ENCODE measurements at regions not wholly inside any gene's neighbourhood (a gene's known extent, or its start where the extent isn't known, plus 50 kb on each side); places are given as distances from the start of the nearest gene placed in this dataset.
"Not testable (repeated sequence)": the region's sequence is repeated elsewhere in the genome, so short reads cannot be mapped to it uniquely, and the experiment has no call there.

DNA sequence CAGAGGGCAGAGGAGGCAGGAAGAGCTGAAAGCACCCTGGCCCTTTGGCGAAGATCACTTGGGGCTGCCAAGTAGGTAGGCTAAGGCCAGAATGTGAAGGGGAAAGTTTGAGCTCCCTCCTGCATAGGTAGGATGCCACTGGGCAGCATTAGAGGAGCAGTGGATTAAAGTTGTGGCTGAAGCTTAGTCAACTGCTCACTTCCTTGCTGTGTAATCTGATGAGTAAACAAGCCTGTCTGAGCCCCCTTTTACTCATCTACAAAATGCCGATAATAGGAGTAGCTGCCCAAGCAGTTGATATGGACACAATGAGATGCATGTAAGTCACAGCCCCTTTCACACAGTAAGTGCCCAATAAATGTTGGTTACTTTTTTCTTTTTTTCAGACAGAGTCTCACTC is 216.4 kb downstream of the MN1 start:
- DNase-seq: no peak

DNA sequence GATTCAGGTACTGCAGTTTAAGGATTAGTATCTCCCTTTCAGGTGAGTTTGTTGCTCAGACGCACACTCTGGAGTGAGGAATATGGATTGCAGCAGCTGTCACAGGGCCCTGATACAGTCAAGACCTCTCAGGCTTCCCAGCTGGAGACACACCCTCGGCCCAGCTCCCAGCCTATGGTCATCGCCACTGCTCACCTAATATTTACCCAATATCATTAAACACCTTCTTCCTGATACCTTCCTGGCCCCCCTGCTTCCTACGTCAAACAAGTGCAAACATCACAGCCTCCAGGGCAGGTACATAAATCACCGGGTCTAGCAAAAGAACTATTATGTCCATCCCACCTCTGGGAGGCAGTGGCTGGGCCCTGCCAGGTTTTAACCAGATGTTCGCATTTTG is 213.3 kb downstream of the MN1 start:
- no peak for DNase-seq

DNA sequence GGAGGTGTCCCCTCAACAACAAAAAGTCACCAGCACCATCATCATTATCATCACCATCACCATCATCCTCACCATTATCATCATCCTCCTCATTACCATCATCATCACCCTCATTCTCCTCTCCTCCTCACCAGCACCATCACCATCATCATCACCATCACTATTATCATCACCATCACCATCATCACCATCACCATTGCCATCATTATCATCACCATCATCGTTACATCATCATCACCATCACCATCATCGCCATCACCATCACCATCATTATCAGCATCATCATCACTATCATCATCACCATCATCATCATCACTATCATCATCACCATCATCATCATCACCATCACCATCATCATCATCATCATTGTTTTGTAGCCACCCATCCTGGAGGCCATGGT is 212.6 kb downstream of the MN1 start:
- DNase-seq: no peak

DNA sequence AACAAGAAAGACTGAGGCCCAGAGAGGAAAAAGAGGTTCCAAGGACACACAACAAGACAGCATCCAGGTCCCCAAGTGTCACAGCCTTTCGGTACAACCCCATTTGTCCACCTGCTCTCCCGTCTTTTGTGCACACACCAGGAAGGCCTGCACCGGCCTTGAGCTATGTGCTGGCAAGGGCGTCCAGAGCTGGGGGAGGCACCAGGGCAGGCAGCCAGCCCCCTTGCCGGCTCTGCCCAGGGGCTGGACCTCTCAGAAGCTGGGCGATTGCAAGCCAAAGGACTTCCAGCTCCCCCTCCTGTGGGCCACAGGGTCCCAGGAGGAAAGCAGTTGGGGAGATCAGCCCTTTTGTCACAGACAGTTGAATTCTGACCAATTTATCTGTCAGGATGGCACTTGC is 210.5 kb downstream of the MN1 start:
- no peak for DNase-seq

DNA sequence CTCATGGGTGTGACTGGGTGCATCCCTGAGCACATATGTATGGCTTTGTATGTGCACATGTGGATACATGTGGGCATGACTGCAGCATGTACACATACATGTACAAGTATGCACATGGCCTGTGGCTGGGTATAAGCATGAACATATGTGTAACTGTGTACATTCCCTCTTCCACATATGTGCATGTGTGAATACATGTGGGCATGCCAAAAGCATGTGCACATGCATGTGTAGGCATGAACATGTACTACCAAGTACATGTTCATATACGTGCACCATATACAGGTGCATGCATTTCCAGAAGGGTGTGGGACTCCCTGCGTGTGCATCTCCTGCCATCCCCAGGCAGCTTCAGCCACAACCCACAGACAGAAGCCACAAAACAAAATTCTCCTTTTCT is 208.2 kb downstream of the MN1 start:
- no peak for DNase-seq

DNA sequence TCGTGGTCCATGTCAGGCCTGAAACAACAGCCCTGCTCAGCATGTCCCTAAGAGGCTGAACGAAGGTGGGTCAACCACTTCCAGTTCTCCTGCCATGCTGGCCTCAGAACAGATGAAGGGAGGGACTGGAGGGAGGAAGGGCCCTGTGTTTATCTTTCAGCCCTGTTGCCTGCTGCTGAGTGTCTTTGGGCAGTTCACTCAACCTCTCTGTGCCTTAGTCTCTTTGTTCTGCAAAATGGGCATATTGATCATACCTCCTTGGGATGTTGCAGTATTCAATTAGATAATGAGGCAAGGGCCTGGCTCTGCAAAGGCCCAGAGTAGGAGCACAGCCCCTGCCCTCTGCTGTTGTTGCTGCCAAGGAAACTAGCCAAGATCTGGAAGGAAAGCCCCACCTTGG is 207.5 kb downstream of the MN1 start:
- DNase-seq: no peak

DNA sequence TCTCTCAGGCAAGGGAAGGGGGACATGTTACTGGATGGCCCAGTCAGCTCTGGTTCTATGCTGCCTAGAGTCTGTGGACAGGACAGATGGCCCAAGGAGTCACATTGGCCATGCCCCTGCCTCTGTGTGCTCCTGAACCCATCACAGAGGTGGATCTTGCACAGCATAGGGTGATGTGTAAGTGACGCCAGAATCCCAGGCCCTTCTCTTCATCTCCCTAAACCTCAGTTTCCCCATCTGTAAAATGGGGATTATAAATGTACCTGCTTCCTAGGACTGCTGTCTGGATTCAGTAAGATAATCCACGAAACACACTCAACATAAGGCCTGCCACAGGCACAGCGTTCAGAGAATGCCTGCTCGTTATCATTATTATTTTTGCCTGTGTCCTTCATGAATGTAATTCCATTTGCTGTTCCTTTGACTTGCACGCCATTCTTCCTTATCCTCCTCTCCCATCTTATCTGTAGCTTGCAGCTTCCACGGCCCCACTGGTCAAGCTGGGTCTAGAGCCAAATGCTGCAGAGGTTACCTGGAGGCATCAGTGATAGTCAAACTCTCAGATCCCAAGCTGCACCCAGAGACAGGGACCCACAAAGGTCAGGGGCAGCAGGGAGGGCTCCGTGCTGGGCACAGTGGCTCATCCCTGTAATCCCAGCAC is 207.0 kb downstream of the MN1 start:
- DNase-seq: no peak

DNA sequence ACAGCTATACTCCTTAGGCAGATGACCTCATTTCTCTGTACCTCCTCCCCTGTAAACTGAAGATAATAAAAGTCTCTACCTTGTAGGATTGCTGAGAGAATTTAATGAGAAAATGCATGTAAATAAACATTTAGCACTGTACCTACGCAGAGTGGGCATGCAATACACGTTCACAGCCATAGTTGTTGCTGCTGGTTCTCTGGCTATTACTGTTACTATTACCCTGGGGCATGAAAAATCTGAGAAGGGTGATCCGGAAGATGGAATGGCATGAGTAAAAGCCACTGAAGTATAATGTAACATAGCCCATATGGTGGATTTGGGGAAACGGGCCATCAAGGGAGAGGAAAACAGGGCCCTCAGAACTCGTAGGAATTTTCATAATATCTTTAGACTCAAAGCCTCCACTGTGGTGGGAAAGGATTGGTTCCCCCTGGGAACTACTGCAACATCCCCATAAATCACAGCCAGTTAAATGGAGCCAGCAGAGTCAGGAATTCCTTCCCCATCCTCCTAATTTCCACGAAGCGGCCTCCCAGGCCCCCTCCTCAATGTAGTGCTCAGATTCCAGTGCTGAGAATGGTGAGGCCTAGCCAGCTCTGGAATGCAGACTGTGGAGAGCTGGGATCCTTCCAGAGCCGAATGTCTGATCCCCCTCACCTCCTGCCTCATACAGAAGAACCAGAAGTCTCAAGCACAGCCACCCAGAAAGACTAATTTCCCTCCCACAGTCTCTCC is 205.3 kb downstream of the MN1 start:
- no peak for DNase-seq

DNA sequence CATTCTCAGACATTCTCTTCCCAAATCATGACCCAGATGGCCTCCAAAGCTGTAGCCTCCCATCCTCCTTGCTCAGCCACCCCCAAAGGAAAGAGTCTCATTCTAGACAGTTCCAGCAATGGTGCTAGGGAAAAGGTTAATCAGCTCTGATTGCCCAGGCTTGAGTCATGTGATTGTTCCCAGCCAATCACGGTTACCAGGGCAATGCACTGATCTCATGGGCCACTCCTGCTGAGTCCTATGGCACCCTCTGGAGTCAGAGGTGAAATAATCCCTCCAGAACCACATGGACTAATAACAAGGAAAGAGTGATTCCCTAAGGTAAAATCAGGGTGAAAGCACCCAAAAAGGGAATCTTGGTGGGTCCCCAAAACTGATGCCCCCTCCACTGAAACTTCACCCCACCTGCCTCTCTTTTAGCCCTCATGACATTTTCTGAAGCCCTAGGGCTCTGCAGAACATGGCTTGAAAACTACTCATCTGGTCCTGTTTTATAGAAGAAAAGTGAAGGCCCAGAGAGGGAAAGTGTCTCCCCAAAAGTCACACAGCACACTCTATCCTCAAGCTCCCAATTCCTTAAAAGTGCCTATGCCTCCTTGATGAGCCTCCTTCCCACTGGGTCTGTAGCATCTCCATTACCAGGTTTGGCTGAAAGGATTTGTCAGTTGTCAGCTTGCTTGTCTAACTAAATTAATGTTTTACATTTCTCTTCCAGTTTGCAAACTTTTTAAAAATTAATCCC is 203.7 kb downstream of the MN1 start:
- DNase-seq: no peak

DNA sequence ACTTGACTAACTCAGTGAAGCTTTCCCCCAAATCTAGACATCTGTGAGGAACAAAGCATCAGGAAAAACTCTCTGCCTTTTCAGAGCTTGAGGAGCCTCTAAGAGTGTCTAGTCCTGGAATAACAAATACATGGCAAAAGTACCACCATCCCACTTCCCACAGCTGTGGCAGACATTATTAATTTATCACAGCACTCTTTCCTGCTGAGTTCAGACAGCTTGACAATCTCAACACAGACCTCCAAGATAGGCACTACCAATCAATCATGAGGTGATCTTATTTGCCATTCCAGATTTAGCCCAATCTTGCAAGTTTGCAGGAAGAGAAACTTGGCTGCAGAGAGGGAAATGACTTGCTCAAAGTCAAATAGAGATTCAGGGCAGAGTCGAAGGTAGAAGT is 202.8 kb downstream of the MN1 start:
- no peak for DNase-seq

DNA sequence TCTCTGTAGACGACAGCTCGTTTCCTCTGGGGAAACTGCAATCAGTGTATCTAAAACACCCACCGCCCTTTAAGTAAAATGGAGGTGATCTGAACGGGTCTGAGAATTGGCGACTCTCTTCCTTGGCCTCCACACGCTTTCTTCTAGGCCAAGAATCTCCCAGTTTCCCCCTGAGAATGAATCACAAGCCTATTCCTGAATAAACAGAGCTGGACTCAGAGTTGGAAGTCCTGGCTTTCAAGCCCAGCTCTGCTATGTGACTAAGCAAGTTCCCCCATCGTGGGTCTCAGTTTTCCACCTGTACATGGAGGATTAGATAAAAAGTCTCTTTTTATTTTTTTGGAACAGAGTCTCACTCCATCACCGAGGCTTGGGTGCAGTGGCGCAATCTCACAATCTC is 200.4 kb downstream of the MN1 start:
- no peak for DNase-seq

DNA sequence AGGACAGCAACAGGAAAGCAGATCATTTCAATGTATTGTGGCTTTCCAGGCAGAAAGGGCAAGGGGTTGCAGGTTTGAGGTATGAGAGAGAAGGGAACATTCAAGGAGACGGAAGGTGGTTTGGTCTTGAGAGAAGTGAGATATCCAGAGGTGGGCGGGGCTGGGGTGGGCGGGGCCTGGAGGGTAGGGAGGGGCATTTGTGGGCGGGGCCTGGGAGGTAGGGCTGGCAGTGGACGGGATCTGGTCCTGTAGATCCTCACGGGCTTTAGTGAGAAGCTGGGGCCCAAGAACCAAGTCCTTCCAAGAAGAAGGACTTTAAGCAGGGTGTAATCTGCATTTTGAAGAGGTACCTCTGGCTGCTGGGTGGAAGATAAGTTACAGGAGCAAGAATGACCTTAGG is 199.2 kb downstream of the MN1 start:
- DNase-seq: no peak

DNA sequence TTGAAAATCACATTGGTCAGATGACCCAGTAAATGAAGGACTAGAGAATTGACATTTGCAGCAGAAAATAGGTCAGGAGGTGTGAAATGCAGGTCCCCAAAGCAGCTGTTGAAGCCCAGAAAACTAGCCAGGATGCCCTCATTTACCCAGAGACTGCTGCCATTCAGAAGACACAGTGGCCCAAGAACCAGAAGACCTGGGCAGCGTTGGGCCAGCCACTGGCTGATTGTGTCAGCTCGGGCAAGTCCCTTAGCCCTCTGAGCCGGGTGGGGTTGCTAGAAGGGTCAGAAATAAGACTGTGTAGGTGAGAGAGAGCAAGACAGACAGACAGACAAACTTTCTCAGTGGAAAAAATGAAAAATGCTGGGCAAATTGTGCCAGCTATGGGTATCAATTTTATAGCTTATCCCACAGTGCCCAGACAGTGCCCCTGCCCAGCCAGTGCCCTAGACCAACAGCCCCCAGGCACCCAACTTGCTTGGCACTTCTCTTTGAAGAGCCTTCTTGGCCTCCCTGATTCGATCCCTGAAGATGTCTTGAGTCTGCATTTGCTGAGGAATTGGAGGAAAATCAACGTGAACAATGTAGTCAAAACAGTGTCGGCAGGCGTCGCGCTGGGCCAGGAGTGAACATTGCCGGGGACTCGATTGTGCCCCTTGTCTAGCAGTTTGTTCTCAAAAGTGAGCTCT is 198.3 kb downstream of the MN1 start:
- DNase-seq: no peak

DNA sequence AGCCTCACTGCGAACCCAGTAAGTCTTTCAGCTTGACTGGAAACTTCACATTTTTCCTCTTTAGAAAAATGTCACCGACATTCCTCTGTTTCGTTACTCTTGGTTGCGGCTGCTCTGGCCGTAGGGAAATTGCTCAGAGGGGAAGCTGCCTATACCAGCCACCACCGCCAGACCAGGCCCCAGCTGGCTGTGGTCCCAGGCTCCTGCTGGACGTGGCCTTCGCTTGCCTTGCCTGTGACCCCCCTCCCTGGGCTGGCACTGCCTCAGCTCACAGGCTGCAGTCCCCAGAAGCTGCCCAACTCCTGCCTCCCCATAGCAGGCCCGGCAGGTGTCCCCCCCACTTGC is 197.8 kb downstream of the MN1 start:
- no peak for DNase-seq

DNA sequence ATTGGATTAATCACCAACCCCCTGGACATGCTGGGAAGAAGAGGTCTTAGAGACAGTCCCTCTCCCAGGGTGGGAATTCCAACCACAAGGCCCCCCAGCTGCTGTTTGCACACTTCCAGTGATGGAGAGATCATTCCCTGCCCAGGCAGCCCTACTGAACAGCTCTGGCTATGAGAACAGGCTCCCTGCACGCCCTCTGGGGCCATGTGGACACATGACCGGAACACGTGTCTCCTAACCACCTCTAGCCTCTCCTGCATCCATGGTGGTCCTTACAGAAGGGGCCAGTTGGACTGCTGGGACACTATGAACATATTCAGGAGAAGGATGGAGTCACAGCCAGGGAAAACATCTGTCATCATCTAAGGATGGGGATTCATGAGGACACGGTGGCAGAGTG is 196.2 kb downstream of the MN1 start:
- DNase-seq: no peak

DNA sequence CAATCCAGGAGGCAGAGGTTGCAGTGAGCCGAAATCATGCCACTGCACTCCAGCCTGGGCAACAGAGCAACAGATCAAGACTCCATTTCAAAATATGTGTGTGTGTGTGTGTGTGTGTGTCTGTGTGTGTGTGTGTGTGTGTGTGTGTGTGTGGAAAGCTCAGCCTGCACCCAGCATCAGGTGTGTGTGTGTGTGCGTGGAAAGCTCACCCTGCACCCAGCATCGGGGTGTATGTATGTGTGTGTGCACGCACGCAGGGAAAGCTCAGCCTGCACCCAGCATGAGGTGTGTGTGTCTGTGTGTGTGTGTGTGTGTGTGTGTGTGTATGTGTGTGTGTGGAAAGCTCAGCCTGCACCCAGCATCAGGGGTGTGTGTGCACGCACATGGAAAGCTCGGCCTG is 193.8 kb downstream of the MN1 start:
- not testable (repeated sequence) for DNase-seq

DNA sequence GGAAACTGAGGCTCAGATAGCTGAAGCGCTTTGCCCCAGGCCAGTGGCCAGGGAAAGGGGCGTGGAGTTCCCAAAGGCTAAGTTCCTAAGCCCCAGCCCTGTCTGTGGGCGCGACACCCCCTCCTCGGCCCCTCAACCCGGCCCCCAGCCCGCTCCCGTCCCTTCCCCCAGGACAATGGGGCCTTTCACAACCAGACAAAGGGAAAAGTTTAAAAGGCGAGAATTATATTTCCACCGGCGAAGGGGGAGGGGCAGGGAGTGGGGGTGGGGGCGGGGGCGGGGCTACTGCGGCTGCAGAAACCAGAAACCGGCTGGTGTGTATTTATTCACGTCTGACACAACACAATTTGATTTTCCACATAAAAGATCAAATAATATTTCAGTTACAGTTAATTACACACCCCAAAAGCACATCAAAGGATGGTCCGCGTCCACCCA is 192.1 kb downstream of the MN1 start:
- no peak for DNase-seq

DNA sequence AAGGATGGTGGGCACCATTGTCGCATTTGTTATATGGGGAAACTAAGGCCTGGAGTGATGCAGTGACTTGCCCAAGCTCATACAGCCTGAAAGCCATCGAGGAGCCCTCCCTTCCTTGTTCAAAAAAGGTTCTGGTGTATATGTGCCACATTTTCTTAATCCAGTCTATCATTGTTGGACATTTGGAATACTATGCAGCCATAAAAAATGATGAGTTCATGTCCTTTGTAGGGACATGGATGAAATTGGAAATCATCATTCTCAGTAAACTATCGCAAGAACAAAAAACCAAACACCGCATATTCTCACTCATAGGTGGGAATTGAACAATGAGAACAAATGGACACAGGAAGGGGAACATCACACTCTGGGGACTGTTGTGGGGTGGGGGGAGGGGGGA is 191.4 kb downstream of the MN1 start:
- DNase-seq: not testable (repeated sequence)

DNA sequence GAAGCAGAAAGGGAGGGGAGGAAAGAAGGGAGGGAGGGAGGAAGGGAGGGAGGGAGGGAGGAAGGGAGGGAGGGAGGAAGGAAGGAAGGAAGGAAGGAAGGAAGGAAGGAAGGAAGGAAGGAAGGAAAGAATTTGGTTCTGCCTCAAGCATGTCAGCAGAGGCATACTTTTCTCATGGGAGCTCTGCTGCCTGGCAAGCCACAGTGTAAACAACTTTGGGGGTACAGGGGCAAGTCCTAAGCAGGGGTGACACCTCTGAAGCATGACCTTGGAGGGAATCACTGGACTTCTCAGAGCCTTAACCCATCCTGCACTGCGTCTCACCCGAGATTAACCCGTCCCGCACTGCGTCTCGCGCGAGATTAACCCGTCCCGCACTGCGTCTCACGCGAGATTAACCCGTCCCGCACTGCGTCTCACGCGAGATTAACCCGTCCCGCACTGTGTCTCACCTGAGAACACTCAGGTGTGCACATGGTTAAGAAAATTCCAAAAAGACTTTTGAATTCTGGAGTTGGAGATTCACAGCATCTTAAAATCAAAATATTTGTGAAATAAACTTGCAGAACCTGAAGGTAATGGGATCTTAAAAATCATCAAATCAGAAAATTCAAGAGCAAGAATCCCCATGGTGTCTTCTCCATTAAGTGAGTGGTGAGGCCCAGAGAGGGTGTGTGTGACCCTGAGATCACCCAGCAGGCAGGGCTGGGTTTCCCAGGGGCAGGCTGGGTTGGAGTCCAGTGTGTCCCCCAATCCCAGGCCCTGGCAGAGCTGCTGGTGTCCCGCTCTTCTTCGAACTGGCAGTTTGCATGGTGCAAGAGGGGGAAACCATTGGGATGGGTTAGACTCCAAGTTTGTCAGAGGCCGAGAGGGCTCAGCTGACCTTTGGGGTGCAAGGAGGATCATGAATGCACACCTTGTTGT is 190.4 kb downstream of the MN1 start:
- DNase-seq: no peak

DNA sequence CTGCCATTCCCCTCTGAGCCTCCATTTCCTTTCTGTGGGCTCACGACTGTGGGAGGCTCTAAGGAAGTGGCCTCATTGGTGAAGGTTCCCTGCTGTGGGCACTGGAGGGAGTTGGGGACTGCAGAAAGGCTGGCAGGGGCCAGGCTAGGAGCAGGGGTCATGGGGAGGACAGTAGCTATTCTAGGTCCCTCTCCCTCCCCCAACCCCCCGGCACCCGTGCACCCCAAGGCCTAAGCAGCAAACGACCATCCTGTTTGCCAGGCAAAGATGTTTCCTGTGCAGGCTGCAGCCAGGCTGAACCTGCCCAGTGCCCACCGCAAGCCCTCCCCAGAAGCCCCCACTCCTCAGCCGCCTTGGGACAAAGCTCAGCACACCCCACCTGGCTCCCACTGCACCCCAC is 189.4 kb downstream of the MN1 start:
- no peak for DNase-seq

DNA sequence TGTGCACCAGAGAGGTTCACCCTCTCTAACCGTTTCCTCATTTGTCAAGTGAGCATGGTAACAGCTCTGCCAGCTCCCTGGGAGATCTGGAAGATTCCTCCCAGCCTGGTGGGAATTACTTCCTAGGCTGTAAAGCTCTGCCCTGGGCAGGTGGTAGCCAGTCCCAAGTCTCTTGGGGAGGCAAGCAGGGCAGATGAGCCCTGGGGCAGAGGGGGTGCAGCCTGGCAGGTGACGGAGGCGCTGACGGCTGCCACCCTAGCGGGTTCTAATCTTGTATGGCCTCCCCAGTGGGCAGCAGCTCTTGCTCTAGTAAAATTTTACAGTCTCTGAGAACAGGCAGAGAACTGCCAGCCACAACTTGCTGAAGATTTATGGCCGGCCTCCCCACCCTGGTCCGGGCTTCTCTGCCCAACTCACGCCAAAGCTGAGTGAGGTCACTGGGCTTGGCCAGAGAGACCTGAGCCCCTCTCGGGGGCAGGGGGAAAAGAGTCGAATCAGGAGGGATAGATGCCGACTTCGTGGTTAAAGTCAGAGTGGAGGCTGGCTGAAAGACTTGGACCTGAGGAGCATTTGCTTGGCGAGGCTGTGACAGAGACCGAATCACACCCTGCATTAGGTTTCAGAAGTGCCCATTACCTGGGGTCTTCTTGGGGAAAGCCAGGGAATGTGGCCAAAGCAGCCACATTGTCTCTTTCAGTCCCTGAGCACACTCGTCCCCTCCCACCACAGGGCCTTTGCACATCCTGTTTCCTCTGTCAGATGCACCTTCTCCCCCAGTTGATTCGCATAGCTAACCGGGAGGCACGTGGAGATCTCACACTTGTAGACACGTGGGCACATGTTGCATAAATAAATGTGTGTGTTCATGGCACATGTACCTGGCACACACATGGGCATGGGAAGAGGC is 188.2 kb downstream of the MN1 start:
- DNase-seq: no peak

Measured in CD4-positive, alpha-beta T cell treated with Interleukin-21 for 1 hour (primary cell).